Peyer's patch (tissue), 4 donors: ENCODE measurements at regions not wholly inside any gene's neighbourhood (a gene's known extent, or its start where the extent isn't known, plus 50 kb on each side); places are given as distances from the start of the nearest gene placed in this dataset.
"Not testable (repeated sequence)": the region's sequence is repeated elsewhere in the genome, so short reads cannot be mapped to it uniquely, and the experiment has no call there.

Source experiments
- DNase-seq, 3 donors: peaks; one replicate each; pipeline ENCODE4 v3.0.0-alpha.2; 2017 to 2019
- H3K27ac ChIP-seq, 4 donors: fragments of 200-600 bp; sonication (generic); one replicate each; pipeline ENCODE4 v1.5.1; 2016 to 2019
- H3K27me3 ChIP-seq, 2 donors: fragments of 200-600 bp; sonication (generic); one replicate each; pipeline ENCODE4 v1.5.1; 2019
- H3K36me3 ChIP-seq, 3 donors: fragments of 200-600 bp; sonication (generic); one replicate each; pipeline ENCODE4 v1.5.1; 2016 to 2019
- H3K4me1 ChIP-seq, 4 donors: fragments of 200-600 bp; sonication (generic); one replicate each; pipeline ENCODE4 v1.5.1; 2016 to 2019
- H3K4me3 ChIP-seq, 4 donors: fragments of 200-600 bp; sonication (generic); 1 replicate in 3 of 4; 2 replicates in 1 of 4; pipeline ENCODE4 v1.5.1; 2016 to 2019; ENCODE audit warnings: mild to moderate bottlenecking in 1 of 4
- H3K9me3 ChIP-seq, 4 donors: fragments of 200-600 bp; sonication (generic); one replicate each; pipeline ENCODE4 v1.5.1; 2016 to 2019; ENCODE audit warnings: mild to moderate bottlenecking in 1 of 4
- CTCF ChIP-seq, 6 experiments: fragments of 450-650 bp in 4 of 6; fragments of 200-600 bp in 2 of 6; sonication (generic) in 1 of 6; IDR thresholded peaks; one replicate each; pipeline ENCODE4 v1.5.1; 2017 to 2019; ENCODE audit warnings: antibody characterized with exemption in 6 of 6, mild to moderate bottlenecking in 3 of 6, moderate library complexity in 1 of 6
- POLR2A ChIP-seq, 2 donors: fragments of 450-650 bp; IDR thresholded peaks; one replicate each; pipeline ENCODE4 v1.5.1; 2017; ENCODE audit warnings: antibody characterized with exemption in 2 of 2, mild to moderate bottlenecking in 2 of 2, moderate library complexity in 2 of 2

- H3K27ac ChIP-seq, H3K4me3 ChIP-seq, DNase-seq, H3K4me1 ChIP-seq, H3K9me3 ChIP-seq, H3K36me3 ChIP-seq, H3K27me3 ChIP-seq: not testable (repeated sequence)
Measured at GRCh38 chr9:61628951-61629350, 439.1 kb downstream of the SPATA31A7 start.

- TF ChIP-seq CTCF (IDR thresholded peaks at IDR 0.05): no peak
- no peak for TF ChIP-seq POLR2A (IDR thresholded peaks at IDR 0.05)
- DNase-seq: no peak
- H3K27me3 ChIP-seq: no peaks in the 10 kb centered on the region
- H3K4me1 ChIP-seq: no peaks in the 10 kb centered on the region
- no peak overlapping the region for H3K27ac ChIP-seq
- no peaks in the 10 kb centered on the region for H3K9me3 ChIP-seq
- no peaks in the 10 kb centered on the region for H3K36me3 ChIP-seq
- H3K4me3 ChIP-seq: no peak overlapping the region
Measured at GRCh38 chr9:61634192-61634591, 444.4 kb downstream of the SPATA31A7 start.

DNA sequence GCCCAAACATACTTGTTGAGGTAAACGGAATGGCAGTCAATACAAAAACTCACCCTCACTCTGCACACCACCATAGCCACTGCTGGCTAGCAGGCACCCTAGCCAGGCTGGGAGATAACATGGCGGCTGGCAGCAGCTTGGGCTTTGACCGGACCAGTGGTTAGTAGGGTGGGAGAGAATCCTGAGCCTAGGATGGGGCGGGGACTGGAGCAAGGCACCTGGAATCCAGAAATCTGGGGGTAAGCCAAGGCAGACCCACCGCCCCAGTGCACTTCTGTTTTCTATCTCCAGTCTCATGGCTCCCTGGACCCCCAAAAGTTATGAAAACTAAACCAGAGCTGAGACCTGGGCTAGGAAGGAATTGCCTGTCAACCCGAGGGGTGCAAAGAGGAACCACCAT, 474.4 kb downstream of the SPATA31A7 start:
- not testable (repeated sequence) for H3K4me3 ChIP-seq, H3K27me3 ChIP-seq, H3K4me1 ChIP-seq, H3K9me3 ChIP-seq, H3K27ac ChIP-seq, H3K36me3 ChIP-seq
- DNase-seq: peak in 1 of 3 donors; percentile 17

GRCh38 chr9:61665330-61665751, 475.5 kb downstream of the SPATA31A7 start:
- Histone ChIP-seq H3K36me3 (no peaks in the 10 kb centered on the region), H3K27ac (no peak overlapping the region), H3K9me3 (peaks cover 0 to 9% (median 2%) of the 10 kb centered on the region in 4 donors), H3K4me3 (no peak overlapping the region), H3K4me1 (no peaks in the 10 kb centered on the region), H3K27me3 (no peaks in the 10 kb centered on the region)
- TF ChIP-seq CTCF (IDR thresholded peaks at IDR 0.05): no peak
- TF ChIP-seq POLR2A (IDR thresholded peaks at IDR 0.05): no peak
- peak in 2 of 3 donors; percentile 4 to 39 for DNase-seq

GRCh38 chr9:61665829-61666228, 476.0 kb downstream of the SPATA31A7 start:
- DNase-seq: peak in 1 of 3 donors; percentile 26
- no peak overlapping the region for H3K27ac ChIP-seq
- no peak overlapping the region for H3K4me3 ChIP-seq
- TF ChIP-seq POLR2A (IDR thresholded peaks at IDR 0.05): no peak
- TF ChIP-seq CTCF (IDR thresholded peaks at IDR 0.05): no peak
- no peaks in the 10 kb centered on the region for H3K36me3 ChIP-seq
- no peaks in the 10 kb centered on the region for H3K4me1 ChIP-seq
- H3K9me3 ChIP-seq: peaks cover 0 to 9% (median 2%) of the 10 kb centered on the region in 4 donors
- no peaks in the 10 kb centered on the region for H3K27me3 ChIP-seq

- Histone ChIP-seq H3K4me1 (no peaks in the 10 kb centered on the region), H3K4me3 (no peak overlapping the region), H3K9me3 (peaks cover 0 to 9% (median 3%) of the 10 kb centered on the region in 4 donors), H3K27me3 (no peaks in the 10 kb centered on the region), H3K27ac (no peak overlapping the region), H3K36me3 (no peaks in the 10 kb centered on the region)
- DNase-seq: peak in 1 of 3 donors; percentile 19
- TF ChIP-seq CTCF (IDR thresholded peaks at IDR 0.05) (no peak), POLR2A (IDR thresholded peaks at IDR 0.05) (no peak)
Measured at GRCh38 chr9:61666310-61666709, 476.5 kb downstream of the SPATA31A7 start.

- peak in 2 of 3 donors; percentile 8 to 34 for DNase-seq
- H3K27me3 ChIP-seq: no peaks in the 10 kb centered on the region
- no peaks in the 10 kb centered on the region for H3K4me1 ChIP-seq
- no peak overlapping the region for H3K4me3 ChIP-seq
- no peak overlapping the region for H3K27ac ChIP-seq
- peaks cover 0 to 13% (median 4%) of the 10 kb centered on the region in 4 donors for H3K9me3 ChIP-seq
- TF ChIP-seq POLR2A (IDR thresholded peaks at IDR 0.05) (no peak), CTCF (IDR thresholded peaks at IDR 0.05) (no peak)
- H3K36me3 ChIP-seq: no peaks in the 10 kb centered on the region
Measured at GRCh38 chr9:61666849-61667371, 477.1 kb downstream of the SPATA31A7 start.
